ENCODE measurements at regions not wholly inside any gene's neighbourhood (a gene's known extent, or its start where the extent isn't known, plus 50 kb on each side); places are given as distances from the start of the nearest gene placed in this dataset.
A peak's percentile ranks its signal among the peaks of the same experiment; 100 is the strongest.

GRCh38 chr7:96832092-96832662, 122.5 kb upstream of the SEM1 start:
- CTCF ChIA-PET = interaction anchor here (1.1 kb wide), 1 partner anchor 62 kb away, joined by 3 read pairs; no protein-coding TSS in a partner anchor
- POLR2A ChIA-PET = no interaction called here

GRCh38 chr7:96833676-96834453, 124.2 kb upstream of the SEM1 start:
- TF ChIP-seq KLF1 (tag by site-specific recombination; IDR thresholded peaks at IDR 0.05) = no peak
- no peak for TF ChIP-seq KLF8 (tag by site-specific recombination; IDR thresholded peaks at IDR 0.05)
- peak; percentile 55 for TF ChIP-seq BCL6B (tag by site-specific recombination; IDR thresholded peaks at IDR 0.05)
- POLR2A ChIA-PET = interaction anchor here (0.6 kb wide), 1 partner anchor 172 kb away, joined by 3 read pairs; no protein-coding TSS in a partner anchor
- CTCF ChIA-PET = no interaction called here
- no peaks in the 10 kb centered on the region for H3K36me3 ChIP-seq (ENCODE audit: control insufficient read depth in 2 of 2, insufficient read depth in 1 of 2, low read length in 2 of 2)
- H3K9me3 ChIP-seq (ENCODE audit: control insufficient read depth, insufficient read depth, low read depth, low read length) = no peaks in the 10 kb centered on the region
- H3K27ac ChIP-seq (ENCODE audit: extremely low read depth, low read depth, low read length) = no peak overlapping the region
- no peak overlapping the region for H3K4me3 ChIP-seq (ENCODE audit: low read depth, low read length)
- H3K4me1 ChIP-seq (ENCODE audit: control insufficient read depth, insufficient read depth, low read length) = no peaks in the 10 kb centered on the region

More at GRCh38 chr7:96832092-96832662, 122.5 kb upstream of the SEM1 start:
- TF ChIP-seq SCRT2 (tag by site-specific recombination; IDR thresholded peaks at IDR 0.05) = peak; percentile 68
- TF ChIP-seq ZBTB8A (tag by site-specific recombination; IDR thresholded peaks at IDR 0.05) = no peak
- no peak overlapping the region for H3K27ac ChIP-seq (ENCODE audit: extremely low read depth, low read depth, low read length)
- H3K4me3 ChIP-seq (ENCODE audit: low read depth, low read length) = no peak overlapping the region
- H3K36me3 ChIP-seq (ENCODE audit: control insufficient read depth in 2 of 2, insufficient read depth in 1 of 2, low read length in 2 of 2) = no peaks in the 10 kb centered on the region
- no peaks in the 10 kb centered on the region for H3K4me1 ChIP-seq (ENCODE audit: control insufficient read depth, insufficient read depth, low read length)
- no peaks in the 10 kb centered on the region for H3K9me3 ChIP-seq (ENCODE audit: control insufficient read depth, insufficient read depth, low read depth, low read length)

GRCh38 chr7:96836456-96836855, 126.8 kb upstream of the SEM1 start:
- H3K36me3 ChIP-seq (ENCODE audit: control insufficient read depth in 2 of 2, insufficient read depth in 1 of 2, low read length in 2 of 2) = no peaks in the 10 kb centered on the region
- POLR2A ChIA-PET = no interaction called here
- CTCF ChIA-PET = no interaction called here
- TF ChIP-seq SCRT1 (tag by site-specific recombination; IDR thresholded peaks at IDR 0.05; ENCODE audit: borderline replicate concordance) = no peak
- TF ChIP-seq ZNF664 (tag by site-specific recombination; IDR thresholded peaks at IDR 0.05) = no peak
- TF ChIP-seq ZNF596 (tag by site-specific recombination; IDR thresholded peaks at IDR 0.05) = no peak
- TF ChIP-seq ZNF521 (tag by site-specific recombination; IDR thresholded peaks at IDR 0.05) = no peak
- TF ChIP-seq ZNF280D (tag by site-specific recombination; IDR thresholded peaks at IDR 0.05) = no peak
- TF ChIP-seq ZNF148 (tag by site-specific recombination; IDR thresholded peaks at IDR 0.05; ENCODE audit: borderline replicate concordance) = no peak
- no peak for TF ChIP-seq ZEB2 (tag by site-specific recombination; IDR thresholded peaks at IDR 0.05)
- TF ChIP-seq HOXA7 (CRISPR knock-in tag; IDR thresholded peaks at IDR 0.05; ENCODE audit: borderline replicate concordance) = no peak
- no peak for TF ChIP-seq TRIM28 (IDR thresholded peaks at IDR 0.05; ENCODE audit: borderline replicate concordance, low read length)
- TF ChIP-seq ZNF830 (tag by site-specific recombination; IDR thresholded peaks at IDR 0.05; ENCODE audit: low read depth) = no peak
- no peak for TF ChIP-seq INSM2 (tag by site-specific recombination; IDR thresholded peaks at IDR 0.05)
- no peak for TF ChIP-seq ZNF621 (tag by site-specific recombination; IDR thresholded peaks at IDR 0.05)
- TF ChIP-seq ZNF366 (tag by site-specific recombination; conservative IDR thresholded peaks at IDR 0.05) = no peak
- no peak for TF ChIP-seq TCF7L2 (IDR thresholded peaks at IDR 0.05; ENCODE audit: borderline replicate concordance, low read depth, low read length)
- no peak for TF ChIP-seq ZNF175 (tag by site-specific recombination; IDR thresholded peaks at IDR 0.05)
- no peak for TF ChIP-seq ZNF155 (tag by site-specific recombination; IDR thresholded peaks at IDR 0.05)
- no peak for TF ChIP-seq ZSCAN16 (tag by site-specific recombination; IDR thresholded peaks at IDR 0.05)
- no peak for TF ChIP-seq ZNF776 (tag by site-specific recombination; IDR thresholded peaks at IDR 0.05; ENCODE audit: borderline replicate concordance)

More at GRCh38 chr7:96836456-96836855, 126.8 kb upstream of the SEM1 start:
- Histone ChIP-seq H3K9me3 (ENCODE audit: control insufficient read depth, insufficient read depth, low read depth, low read length) (no peaks in the 10 kb centered on the region), H3K4me3 (ENCODE audit: low read depth, low read length) (no peak overlapping the region), H3K4me1 (ENCODE audit: control insufficient read depth, insufficient read depth, low read length) (no peaks in the 10 kb centered on the region), H3K27ac (ENCODE audit: extremely low read depth, low read depth, low read length) (no peak overlapping the region)
